ENCODE measurements at regions not wholly inside any gene's neighbourhood (a gene's known extent, or its start where the extent isn't known, plus 50 kb on each side); places are given as distances from the start of the nearest gene placed in this dataset.
"Not testable (repeated sequence)": the region's sequence is repeated elsewhere in the genome, so short reads cannot be mapped to it uniquely, and the experiment has no call there.

- H3K9me3 Mint-ChIP-seq (ENCODE audit: insufficient read depth) = no peaks in the 10 kb centered on the region
- CTCF ChIA-PET = no interaction called here
- H3K4me1 Mint-ChIP-seq (ENCODE audit: low read depth) = no peaks in the 10 kb centered on the region
- ATAC-seq = no peak
- no peak overlapping the region for H3K27ac Mint-ChIP-seq
- peak; percentile 27 for DNase-seq
- no peaks in the 10 kb centered on the region for H3K36me3 Mint-ChIP-seq (ENCODE audit: low read depth)
- no peak overlapping the region for H3K4me3 Mint-ChIP-seq
- no peaks in the 10 kb centered on the region for H3K27me3 Mint-ChIP-seq (ENCODE audit: low read depth)
- POLR2A ChIA-PET = no interaction called here
These were observed 265.4 kb downstream of the MIAT start for GRCh38 chr22:26922806-26923205.

- CTCF ChIA-PET = no interaction called here
- POLR2A ChIA-PET = no interaction called here
- Mint-ChIP-seq H3K27ac (no peak overlapping the region), H3K4me3 (no peak overlapping the region), H3K4me1 (ENCODE audit: low read depth) (no peaks in the 10 kb centered on the region), H3K36me3 (ENCODE audit: low read depth) (no peaks in the 10 kb centered on the region), H3K9me3 (ENCODE audit: insufficient read depth) (no peaks in the 10 kb centered on the region), H3K27me3 (ENCODE audit: low read depth) (no peaks in the 10 kb centered on the region)
- no peak for DNase-seq
- no peak for ATAC-seq
These were observed 266.1 kb downstream of the MIAT start for GRCh38 chr22:26923531-26923930.

GRCh38 chr22:26927821-26928220 is 270.4 kb downstream of the MIAT start:
- ATAC-seq = no peak
- Mint-ChIP-seq H3K27ac (no peak overlapping the region), H3K4me1 (ENCODE audit: low read depth) (no peaks in the 10 kb centered on the region), H3K36me3 (ENCODE audit: low read depth) (no peaks in the 10 kb centered on the region), H3K9me3 (ENCODE audit: insufficient read depth) (no peaks in the 10 kb centered on the region), H3K27me3 (ENCODE audit: low read depth) (no peaks in the 10 kb centered on the region), H3K4me3 (no peak overlapping the region)
- DNase-seq = no peak
- ChIA-PET POLR2A (no interaction called here), CTCF (no interaction called here)

- ATAC-seq (no peak), DNase-seq (no peak)
- H3K4me3 Mint-ChIP-seq = no peak overlapping the region
- POLR2A ChIA-PET = no interaction called here
- H3K36me3 Mint-ChIP-seq (ENCODE audit: low read depth) = no peaks in the 10 kb centered on the region
- no peaks in the 10 kb centered on the region for H3K4me1 Mint-ChIP-seq (ENCODE audit: low read depth)
- CTCF ChIA-PET = no interaction called here
- H3K27me3 Mint-ChIP-seq (ENCODE audit: low read depth) = no peaks in the 10 kb centered on the region
- H3K27ac Mint-ChIP-seq = no peak overlapping the region
- no peaks in the 10 kb centered on the region for H3K9me3 Mint-ChIP-seq (ENCODE audit: insufficient read depth)
These were observed 274.1 kb downstream of the MIAT start for GRCh38 chr22:26931471-26931870.

GRCh38 chr22:26933105-26933590 is 275.8 kb downstream of the MIAT start:
- POLR2A ChIA-PET = no interaction called here
- H3K27me3 Mint-ChIP-seq (ENCODE audit: low read depth) = no peaks in the 10 kb centered on the region
- H3K4me1 Mint-ChIP-seq (ENCODE audit: low read depth) = no peaks in the 10 kb centered on the region
- no peak for DNase-seq
- no peaks in the 10 kb centered on the region for H3K36me3 Mint-ChIP-seq (ENCODE audit: low read depth)
- no peak overlapping the region for H3K4me3 Mint-ChIP-seq
- ATAC-seq = no peak
- no peak overlapping the region for H3K27ac Mint-ChIP-seq
- CTCF ChIA-PET = interaction anchor here (1.7 kb wide), 1 partner anchor 12 kb away, joined by 3 read pairs; no protein-coding TSS in a partner anchor
- H3K9me3 Mint-ChIP-seq (ENCODE audit: insufficient read depth) = no peaks in the 10 kb centered on the region

- Mint-ChIP-seq H3K36me3 (ENCODE audit: low read depth) (no peaks in the 10 kb centered on the region), H3K27ac (no peak overlapping the region), H3K4me3 (no peak overlapping the region), H3K4me1 (ENCODE audit: low read depth) (no peaks in the 10 kb centered on the region), H3K27me3 (ENCODE audit: low read depth) (no peaks in the 10 kb centered on the region), H3K9me3 (ENCODE audit: insufficient read depth) (no peaks in the 10 kb centered on the region)
- no peak for ATAC-seq
- ChIA-PET POLR2A (no interaction called here), CTCF (no interaction called here)
- DNase-seq = no peak
These were observed 279.8 kb downstream of the MIAT start for GRCh38 chr22:26937213-26937612.

GRCh38 chr22:26939466-26939865 is 282.1 kb downstream of the MIAT start:
- POLR2A ChIA-PET = no interaction called here
- no peak overlapping the region for H3K4me3 Mint-ChIP-seq
- CTCF ChIA-PET = no interaction called here
- no peaks in the 10 kb centered on the region for H3K9me3 Mint-ChIP-seq (ENCODE audit: insufficient read depth)
- no peaks in the 10 kb centered on the region for H3K27me3 Mint-ChIP-seq (ENCODE audit: low read depth)
- no peaks in the 10 kb centered on the region for H3K36me3 Mint-ChIP-seq (ENCODE audit: low read depth)
- DNase-seq (no peak), ATAC-seq (no peak)
- no peaks in the 10 kb centered on the region for H3K4me1 Mint-ChIP-seq (ENCODE audit: low read depth)
- no peak overlapping the region for H3K27ac Mint-ChIP-seq

GRCh38 chr22:26941896-26942636 is 284.7 kb downstream of the MIAT start:
- Mint-ChIP-seq H3K4me3 (no peak overlapping the region), H3K4me1 (ENCODE audit: low read depth) (no peaks in the 10 kb centered on the region), H3K9me3 (ENCODE audit: insufficient read depth) (no peaks in the 10 kb centered on the region), H3K36me3 (ENCODE audit: low read depth) (no peaks in the 10 kb centered on the region), H3K27me3 (ENCODE audit: low read depth) (no peaks in the 10 kb centered on the region), H3K27ac (no peak overlapping the region)
- ChIA-PET CTCF (no interaction called here), POLR2A (no interaction called here)
- DNase-seq (no peak), ATAC-seq (no peak)

GRCh38 chr22:26942637-26942957 is 285.2 kb downstream of the MIAT start:
- CTCF ChIA-PET = no interaction called here
- DNase-seq (no peak), ATAC-seq (no peak)
- H3K36me3 Mint-ChIP-seq (ENCODE audit: low read depth) = no peaks in the 10 kb centered on the region
- POLR2A ChIA-PET = no interaction called here
- no peaks in the 10 kb centered on the region for H3K27me3 Mint-ChIP-seq (ENCODE audit: low read depth)
- H3K9me3 Mint-ChIP-seq (ENCODE audit: insufficient read depth) = no peaks in the 10 kb centered on the region
- H3K4me1 Mint-ChIP-seq (ENCODE audit: low read depth) = no peaks in the 10 kb centered on the region
- no peak overlapping the region for H3K27ac Mint-ChIP-seq
- no peak overlapping the region for H3K4me3 Mint-ChIP-seq

GRCh38 chr22:26945565-26945964 is 288.2 kb downstream of the MIAT start:
- Mint-ChIP-seq H3K4me1 (ENCODE audit: low read depth) (no peaks in the 10 kb centered on the region), H3K27me3 (ENCODE audit: low read depth) (no peaks in the 10 kb centered on the region), H3K9me3 (ENCODE audit: insufficient read depth) (no peaks in the 10 kb centered on the region), H3K27ac (no peak overlapping the region), H3K36me3 (ENCODE audit: low read depth) (no peaks in the 10 kb centered on the region), H3K4me3 (no peak overlapping the region)
- ChIA-PET POLR2A (no interaction called here), CTCF (no interaction called here)
- DNase-seq (no peak), ATAC-seq (no peak)

- POLR2A ChIA-PET = no interaction called here
- CTCF ChIA-PET = no interaction called here
- no peak overlapping the region for H3K27ac Mint-ChIP-seq
- no peak overlapping the region for H3K4me3 Mint-ChIP-seq
- no peaks in the 10 kb centered on the region for H3K36me3 Mint-ChIP-seq (ENCODE audit: low read depth)
- peaks cover 26% of the 10 kb centered on the region for H3K27me3 Mint-ChIP-seq (ENCODE audit: low read depth)
- ATAC-seq (no peak), DNase-seq (peak; percentile 63)
- no peaks in the 10 kb centered on the region for H3K4me1 Mint-ChIP-seq (ENCODE audit: low read depth)
- no peaks in the 10 kb centered on the region for H3K9me3 Mint-ChIP-seq (ENCODE audit: insufficient read depth)
These were observed 291.8 kb downstream of the MIAT start for GRCh38 chr22:26949193-26949592.

GRCh38 chr22:26951139-26951538 is 293.8 kb downstream of the MIAT start:
- H3K27me3 Mint-ChIP-seq (ENCODE audit: low read depth) = peaks cover 34% of the 10 kb centered on the region
- H3K4me1 Mint-ChIP-seq (ENCODE audit: low read depth); DNase-seq; H3K4me3 Mint-ChIP-seq; POLR2A ChIA-PET; H3K27ac Mint-ChIP-seq; H3K9me3 Mint-ChIP-seq (ENCODE audit: insufficient read depth); CTCF ChIA-PET; H3K36me3 Mint-ChIP-seq (ENCODE audit: low read depth); ATAC-seq: not testable (repeated sequence)

GRCh38 chr22:26952004-26952403 is 294.6 kb downstream of the MIAT start:
- Mint-ChIP-seq H3K4me1 (ENCODE audit: low read depth) (no peaks in the 10 kb centered on the region), H3K9me3 (ENCODE audit: insufficient read depth) (no peaks in the 10 kb centered on the region), H3K36me3 (ENCODE audit: low read depth) (no peaks in the 10 kb centered on the region), H3K27me3 (ENCODE audit: low read depth) (peaks cover 39% of the 10 kb centered on the region), H3K27ac (no peak overlapping the region), H3K4me3 (no peak overlapping the region)
- DNase-seq = no peak
- no peak for ATAC-seq
- ChIA-PET CTCF (no interaction called here), POLR2A (interaction anchor here (1.0 kb wide), 1 partner anchor 15 kb away, joined by 4 read pairs; no protein-coding TSS in a partner anchor)
